ENCODE measurements at regions not wholly inside any gene's neighbourhood (a gene's known extent, or its start where the extent isn't known, plus 50 kb on each side); places are given as distances from the start of the nearest gene placed in this dataset.

GRCh38 chr3:194079702-194080172, 56.2 kb upstream of the HES1 start:
- no peak for DNase-seq (ENCODE audit: extremely low read depth in 1 of 11, low read depth in 9 of 11, low spot score in 4 of 11)

GRCh38 chr3:194080436-194080835, 55.5 kb upstream of the HES1 start:
- no peak for DNase-seq (ENCODE audit: extremely low read depth in 1 of 11, low read depth in 9 of 11, low spot score in 4 of 11)

- DNase-seq (ENCODE audit: extremely low read depth in 1 of 11, low read depth in 9 of 11, low spot score in 4 of 11): no peak
Observed at GRCh38 chr3:194080913-194081800, 54.8 kb upstream of the HES1 start.

DNA sequence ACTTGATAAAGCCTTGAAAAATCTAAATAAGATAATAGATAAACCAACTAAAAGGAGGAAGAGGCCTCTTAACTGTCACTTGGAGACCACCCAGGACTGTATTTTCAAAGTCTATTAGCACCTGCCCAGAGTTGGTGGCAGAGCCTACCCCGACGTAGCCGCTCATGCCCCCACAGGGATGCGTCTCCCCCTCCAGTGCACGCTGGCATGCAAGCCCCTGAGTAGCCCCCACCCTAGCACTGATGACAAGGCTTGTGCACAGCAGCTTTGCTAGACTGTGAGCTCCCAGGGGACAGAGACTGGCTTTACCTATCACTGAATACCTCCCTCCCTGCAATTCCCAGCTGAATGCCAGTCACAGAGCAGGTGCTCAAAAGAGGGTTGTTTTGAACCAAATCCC, 54.1 kb upstream of the HES1 start:
- no peak for DNase-seq (ENCODE audit: extremely low read depth in 1 of 11, low read depth in 9 of 11, low spot score in 4 of 11)

DNA sequence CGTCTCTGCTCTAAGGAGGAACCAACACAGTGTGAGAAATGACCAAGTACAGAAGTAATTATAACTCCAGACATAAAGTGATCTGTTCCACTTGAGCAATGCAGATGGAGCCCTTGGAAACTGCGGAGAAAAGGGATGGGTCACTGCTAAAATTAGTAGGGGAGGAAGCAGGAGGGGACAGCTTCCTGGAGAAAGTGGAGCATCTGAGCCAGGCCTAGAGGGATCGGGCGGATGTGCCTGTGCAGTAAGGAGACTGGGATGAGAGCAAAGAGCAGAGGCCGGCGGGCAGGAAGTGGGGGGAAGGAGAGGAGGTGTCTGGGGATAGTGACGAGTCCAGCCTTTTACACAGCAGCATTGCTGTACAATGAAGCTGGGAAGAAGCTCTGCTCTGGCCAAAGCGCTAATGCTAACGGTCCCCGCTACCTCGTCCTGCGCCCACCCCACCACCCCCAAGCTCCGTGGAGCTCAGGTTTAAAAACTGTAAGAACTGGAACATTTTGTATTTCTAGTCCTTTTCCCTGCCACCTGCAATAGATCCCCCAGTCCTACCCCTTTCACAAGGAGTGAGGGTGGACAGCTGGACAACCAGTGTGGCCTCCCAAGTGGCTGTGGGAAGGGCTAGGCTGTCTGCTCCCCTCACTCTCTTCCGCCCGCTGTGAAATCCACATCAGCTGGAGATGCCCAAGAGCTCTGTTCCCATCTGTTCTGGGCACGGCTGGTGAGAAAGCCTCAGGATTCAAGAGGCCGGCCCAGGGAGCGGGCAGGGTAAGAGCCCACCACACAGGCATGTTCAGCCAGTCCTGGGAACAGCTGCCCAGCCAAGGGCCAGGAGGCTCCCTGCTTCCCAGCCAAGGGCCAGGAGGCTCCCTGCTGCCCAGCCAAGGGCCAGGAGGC, 53.0 kb upstream of the HES1 start:
- DNase-seq (ENCODE audit: extremely low read depth in 1 of 11, low read depth in 9 of 11, low spot score in 4 of 11): no peak

GRCh38 chr3:194083637-194084224, 52.2 kb upstream of the HES1 start:
- no peak for DNase-seq (ENCODE audit: extremely low read depth in 1 of 11, low read depth in 9 of 11, low spot score in 4 of 11)

DNA sequence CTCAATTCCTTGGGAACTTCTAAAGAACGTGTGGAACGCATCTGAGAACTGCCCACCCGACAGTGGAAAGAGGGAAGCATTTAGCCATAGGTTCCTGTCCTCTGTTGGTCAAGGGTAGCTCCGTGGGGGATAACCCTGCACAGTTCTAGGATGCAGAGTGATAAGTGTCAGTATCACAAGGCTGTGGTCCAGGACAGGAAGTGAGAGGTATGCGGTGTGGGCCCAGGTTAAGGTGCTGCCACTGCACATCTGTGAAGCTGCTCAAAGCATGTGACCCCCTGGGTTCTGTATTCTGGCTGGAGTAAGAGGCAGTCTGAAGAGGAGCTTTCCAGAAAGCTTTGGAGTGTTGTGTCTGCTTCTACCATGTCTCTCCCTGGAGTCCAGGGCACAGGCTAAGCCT, 51.7 kb upstream of the HES1 start:
- no peak for DNase-seq (ENCODE audit: extremely low read depth in 1 of 11, low read depth in 9 of 11, low spot score in 4 of 11)

Measured in renal cortex interstitium (tissue), 11 donors.